Memory B cell (primary cell): ENCODE measurements at regions not wholly inside any gene's neighbourhood (a gene's known extent, or its start where the extent isn't known, plus 50 kb on each side); places are given as distances from the start of the nearest gene placed in this dataset.

Source experiments
- ATAC-seq: fragments of 150-1000 bp; cut with Tn5 transposase; 2 replicates; pipeline ENCODE4 v1.10.0; 2021; ENCODE audit warnings: low read depth, mild to moderate bottlenecking, moderate library complexity
- DNase-seq, 2 donors: peaks; one replicate each; pipeline ENCODE4 v3.0.0; 2022; ENCODE audit warnings: low spot score in 2 of 2
- H3K27ac Mint-ChIP-seq: one replicate; pipeline ENCODE4 v1.8.0; 2022; ENCODE audit warnings: mild to moderate bottlenecking, moderate library complexity, mixed read lengths
- H3K27me3 Mint-ChIP-seq: one replicate; pipeline ENCODE4 v1.8.0; 2022; ENCODE audit warnings: mixed read lengths
- H3K36me3 Mint-ChIP-seq: one replicate; pipeline ENCODE4 v1.8.0; 2022; ENCODE audit warnings: mild to moderate bottlenecking, mixed read lengths
- H3K4me1 Mint-ChIP-seq: one replicate; pipeline ENCODE4 v1.8.0; 2022; ENCODE audit warnings: mixed read lengths
- H3K4me3 Mint-ChIP-seq: one replicate; pipeline ENCODE4 v1.8.0; 2022; ENCODE audit warnings: mild to moderate bottlenecking, moderate library complexity, mixed read lengths
- H3K9me3 Mint-ChIP-seq: one replicate; pipeline ENCODE4 v1.8.0; 2022; ENCODE audit warnings: mixed read lengths

DNA sequence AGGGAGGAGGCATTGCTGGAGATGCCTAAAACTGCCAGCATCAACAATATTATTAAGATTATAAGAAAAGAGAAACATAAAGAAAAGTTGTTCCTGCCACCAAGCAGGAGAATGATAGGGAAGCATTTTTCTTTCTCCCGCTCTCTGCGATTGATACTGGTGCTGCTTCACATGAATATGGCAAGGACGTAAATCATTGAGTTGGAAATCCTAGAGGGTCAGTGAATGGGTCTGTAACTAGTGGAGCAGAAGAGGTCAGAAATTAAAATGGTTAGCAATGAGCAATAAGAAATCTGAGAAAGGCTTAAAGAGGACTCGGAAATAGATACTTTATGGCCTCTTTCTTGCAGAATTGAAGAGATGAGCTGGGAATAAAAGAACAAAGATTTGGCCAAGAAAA lies 631.7 kb downstream of the BCL11A start:
- Mint-ChIP-seq H3K4me1 (peaks cover 2% of the 10 kb centered on the region), H3K27ac (no peak overlapping the region), H3K4me3 (no peak overlapping the region), H3K27me3 (peaks cover 2% of the 10 kb centered on the region), H3K36me3 (no peaks in the 10 kb centered on the region), H3K9me3 (no peaks in the 10 kb centered on the region)
- ATAC-seq (no peak), DNase-seq (no peak)

DNA sequence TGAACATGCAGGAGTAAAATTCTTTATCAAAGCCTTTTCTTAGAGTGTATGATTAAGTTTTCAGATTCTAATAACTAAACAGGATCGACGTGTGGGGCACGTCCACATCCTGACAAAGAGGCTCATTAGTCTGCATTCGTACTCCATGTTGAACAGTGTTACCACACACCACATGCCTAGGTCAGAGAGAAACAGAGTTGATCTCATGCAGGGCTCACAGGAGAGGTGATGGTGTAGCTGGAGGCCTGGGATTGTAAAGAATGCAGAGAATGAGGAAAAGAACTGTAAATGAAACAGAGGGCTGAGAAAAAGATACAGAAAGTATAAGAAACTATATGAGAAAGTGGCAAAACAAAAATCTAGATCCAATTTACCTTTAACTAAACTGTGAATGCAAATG lies 632.5 kb downstream of the BCL11A start:
- Mint-ChIP-seq H3K36me3 (no peaks in the 10 kb centered on the region), H3K27me3 (peaks cover 2% of the 10 kb centered on the region), H3K9me3 (no peaks in the 10 kb centered on the region), H3K27ac (no peak overlapping the region), H3K4me1 (peaks cover 2% of the 10 kb centered on the region), H3K4me3 (no peak overlapping the region)
- DNase-seq (no peak), ATAC-seq (no peak)

DNA sequence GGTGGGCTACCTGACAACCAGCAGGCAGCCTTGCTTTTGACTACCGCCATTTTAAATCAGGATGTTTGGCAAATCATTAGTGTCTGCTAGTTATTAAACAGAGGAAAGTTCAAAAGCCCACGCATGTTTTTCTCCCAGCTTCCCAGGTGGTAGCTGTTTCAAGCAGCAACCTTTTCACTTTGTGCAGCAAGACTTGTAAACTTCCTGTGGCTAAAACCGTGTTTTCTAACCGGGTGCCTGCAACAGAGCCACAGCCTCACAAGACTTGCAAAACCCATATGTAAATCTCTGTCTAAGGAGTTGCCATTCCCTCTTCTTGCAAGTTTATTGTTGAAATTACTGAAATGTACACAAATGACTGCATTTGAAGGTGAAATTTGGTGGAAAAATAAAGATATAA lies 633.1 kb downstream of the BCL11A start:
- no peaks in the 10 kb centered on the region for H3K36me3 Mint-ChIP-seq
- H3K27me3 Mint-ChIP-seq: no peaks in the 10 kb centered on the region
- no peak overlapping the region for H3K27ac Mint-ChIP-seq

DNA sequence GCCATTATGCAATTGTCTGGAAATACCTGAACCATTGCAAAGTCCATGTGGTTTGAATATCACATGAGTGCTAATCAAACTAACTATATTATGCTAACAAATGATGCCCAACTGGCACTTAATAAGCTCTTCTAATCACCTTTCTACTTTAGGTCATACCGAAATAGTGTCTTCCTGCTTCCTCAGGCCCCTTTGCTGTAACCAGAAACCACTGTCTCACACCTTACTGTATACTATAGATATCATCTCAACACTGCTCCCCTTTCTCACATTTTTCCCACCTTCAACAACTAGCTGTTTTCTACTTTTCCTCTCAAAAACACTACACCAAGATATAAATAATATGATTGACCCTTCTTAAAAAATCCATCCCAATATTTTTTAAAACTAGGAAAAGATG lies 633.9 kb downstream of the BCL11A start:
- no peaks in the 10 kb centered on the region for H3K36me3 Mint-ChIP-seq
- H3K27me3 Mint-ChIP-seq: no peaks in the 10 kb centered on the region
- no peak overlapping the region for H3K27ac Mint-ChIP-seq
- peaks cover 2% of the 10 kb centered on the region for H3K4me1 Mint-ChIP-seq
- no peaks in the 10 kb centered on the region for H3K9me3 Mint-ChIP-seq
- ATAC-seq (no peak), DNase-seq (no peak)
- no peak overlapping the region for H3K4me3 Mint-ChIP-seq

More for the DNA sequence above, 633.1 kb downstream of the BCL11A start:
- no peaks in the 10 kb centered on the region for H3K9me3 Mint-ChIP-seq
- peaks cover 2% of the 10 kb centered on the region for H3K4me1 Mint-ChIP-seq
- no peak for DNase-seq
- no peak overlapping the region for H3K4me3 Mint-ChIP-seq
- no peak for ATAC-seq

DNA sequence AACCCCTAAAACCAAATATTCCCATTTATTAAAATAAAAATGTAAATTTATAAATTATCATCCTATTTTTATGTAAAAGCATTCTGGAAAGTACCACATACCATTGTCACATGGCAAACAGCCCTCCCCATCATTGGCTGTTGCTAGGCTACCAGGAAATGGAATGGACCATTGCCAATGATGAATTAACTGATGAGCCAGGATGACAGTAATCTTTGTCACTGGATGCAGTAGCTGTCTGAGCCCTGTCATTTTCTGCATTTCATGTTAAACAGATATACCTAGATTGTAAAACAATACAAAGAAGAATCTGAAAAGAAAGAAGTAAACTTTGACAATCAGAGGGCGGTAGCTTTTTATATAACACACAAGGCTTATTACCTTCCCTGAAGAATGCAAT lies 641.4 kb downstream of the BCL11A start:
- no peak for DNase-seq
- Mint-ChIP-seq H3K27ac (no peak overlapping the region), H3K4me3 (no peak overlapping the region), H3K27me3 (no peaks in the 10 kb centered on the region), H3K36me3 (no peaks in the 10 kb centered on the region), H3K4me1 (peaks cover 16% of the 10 kb centered on the region), H3K9me3 (no peaks in the 10 kb centered on the region)
- ATAC-seq: no peak

DNA sequence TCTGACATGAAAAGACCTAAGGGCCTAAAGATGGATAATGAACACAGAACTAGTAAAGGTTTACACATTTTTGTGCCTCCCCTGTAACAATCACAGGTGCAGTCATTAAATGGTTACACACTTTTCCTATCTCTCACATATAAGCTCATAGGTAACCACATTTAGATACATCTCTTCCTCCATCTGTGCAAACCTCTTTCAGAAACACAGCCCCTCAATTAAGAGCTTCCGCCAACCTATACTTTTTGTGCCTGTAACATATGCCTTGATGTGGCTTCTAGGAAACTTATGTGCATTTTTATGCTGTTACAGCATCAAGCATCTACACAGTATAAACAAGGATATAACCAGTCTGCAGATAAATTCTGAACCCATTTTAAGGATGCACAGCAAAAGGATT lies 643.3 kb downstream of the BCL11A start:
- H3K4me3 Mint-ChIP-seq: no peak overlapping the region
- no peak overlapping the region for H3K27ac Mint-ChIP-seq
- ATAC-seq (no peak), DNase-seq (no peak)
- no peaks in the 10 kb centered on the region for H3K36me3 Mint-ChIP-seq
- no peaks in the 10 kb centered on the region for H3K9me3 Mint-ChIP-seq
- no peaks in the 10 kb centered on the region for H3K27me3 Mint-ChIP-seq
- peaks cover 16% of the 10 kb centered on the region for H3K4me1 Mint-ChIP-seq

DNA sequence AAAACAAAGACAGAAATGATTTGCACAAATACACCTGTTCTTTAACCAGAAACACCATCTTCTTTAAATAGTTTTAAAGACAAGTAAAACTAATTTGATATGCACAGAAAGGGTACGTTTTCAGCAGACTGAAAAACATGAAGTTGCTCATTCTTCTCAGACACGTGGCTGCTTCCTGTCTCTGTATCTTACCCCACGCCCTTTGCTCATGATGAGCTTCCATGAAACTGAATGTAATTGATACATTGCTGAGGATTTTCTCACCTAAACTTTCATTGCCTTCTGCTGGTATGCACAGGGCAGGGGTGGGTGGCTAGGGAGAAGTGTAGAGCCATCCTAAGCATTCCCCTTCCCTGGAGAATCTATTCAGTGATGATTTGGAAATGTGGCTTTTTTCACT lies 644.3 kb downstream of the BCL11A start:
- ATAC-seq: peak; percentile 45
- peak overlapping the region; percentile 53 for H3K27ac Mint-ChIP-seq
- H3K9me3 Mint-ChIP-seq: no peaks in the 10 kb centered on the region
- no peak overlapping the region for H3K4me3 Mint-ChIP-seq
- H3K27me3 Mint-ChIP-seq: no peaks in the 10 kb centered on the region
- peaks cover 16% of the 10 kb centered on the region for H3K4me1 Mint-ChIP-seq
- no peak for DNase-seq
- no peaks in the 10 kb centered on the region for H3K36me3 Mint-ChIP-seq

DNA sequence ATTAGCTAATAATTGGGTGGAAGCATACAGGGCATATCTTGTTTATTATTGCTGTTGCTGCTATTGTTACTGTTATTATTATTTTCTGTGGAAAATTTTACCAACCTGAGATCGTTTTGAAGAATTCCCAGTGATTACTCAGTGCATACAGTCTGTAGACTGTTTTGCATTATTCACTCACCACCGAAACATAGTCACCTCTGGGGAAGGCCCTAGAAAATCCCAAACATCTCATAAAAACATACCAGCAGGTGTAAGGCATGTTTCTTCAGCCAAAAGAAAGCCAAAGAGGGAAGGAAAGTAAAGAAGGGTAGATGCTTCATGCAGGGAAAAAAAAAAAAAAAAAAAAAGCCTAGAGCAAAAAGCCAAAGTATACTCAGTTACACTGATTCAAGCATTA lies 647.7 kb downstream of the BCL11A start:
- Mint-ChIP-seq H3K4me3 (no peak overlapping the region), H3K27me3 (no peaks in the 10 kb centered on the region), H3K27ac (no peak overlapping the region), H3K9me3 (no peaks in the 10 kb centered on the region), H3K4me1 (peaks cover 12% of the 10 kb centered on the region), H3K36me3 (no peaks in the 10 kb centered on the region)
- ATAC-seq: no peak
- DNase-seq: no peak

DNA sequence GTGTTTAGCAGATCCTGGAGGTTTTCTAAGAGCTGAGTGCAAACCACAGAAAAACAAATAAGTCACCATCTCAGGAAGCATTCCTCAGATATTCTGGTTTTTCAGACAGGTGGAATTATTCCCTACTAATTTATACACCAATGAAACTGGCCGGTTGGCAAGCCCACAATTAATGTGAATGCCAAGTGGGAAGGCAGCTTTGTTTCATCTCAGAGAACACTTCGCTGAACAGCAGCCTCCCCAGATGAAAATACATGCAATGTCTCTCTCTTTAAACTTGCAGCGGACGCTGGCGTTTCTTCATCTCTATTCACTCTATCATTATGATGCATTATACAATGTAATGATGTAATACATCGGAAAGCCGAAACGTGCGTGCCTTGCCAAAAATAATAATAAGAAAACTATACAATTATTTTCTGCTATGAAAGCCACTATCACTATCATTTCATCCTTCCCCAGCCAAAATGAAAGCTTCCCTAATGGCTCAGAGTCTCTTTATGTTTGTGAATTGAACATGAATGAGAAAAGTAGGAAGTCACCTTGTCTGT lies 649.4 kb downstream of the BCL11A start:
- Mint-ChIP-seq H3K4me1 (peaks cover 3% of the 10 kb centered on the region), H3K9me3 (no peaks in the 10 kb centered on the region), H3K36me3 (no peaks in the 10 kb centered on the region), H3K4me3 (no peak overlapping the region), H3K27ac (no peak overlapping the region), H3K27me3 (no peaks in the 10 kb centered on the region)
- DNase-seq (no peak), ATAC-seq (no peak)

DNA sequence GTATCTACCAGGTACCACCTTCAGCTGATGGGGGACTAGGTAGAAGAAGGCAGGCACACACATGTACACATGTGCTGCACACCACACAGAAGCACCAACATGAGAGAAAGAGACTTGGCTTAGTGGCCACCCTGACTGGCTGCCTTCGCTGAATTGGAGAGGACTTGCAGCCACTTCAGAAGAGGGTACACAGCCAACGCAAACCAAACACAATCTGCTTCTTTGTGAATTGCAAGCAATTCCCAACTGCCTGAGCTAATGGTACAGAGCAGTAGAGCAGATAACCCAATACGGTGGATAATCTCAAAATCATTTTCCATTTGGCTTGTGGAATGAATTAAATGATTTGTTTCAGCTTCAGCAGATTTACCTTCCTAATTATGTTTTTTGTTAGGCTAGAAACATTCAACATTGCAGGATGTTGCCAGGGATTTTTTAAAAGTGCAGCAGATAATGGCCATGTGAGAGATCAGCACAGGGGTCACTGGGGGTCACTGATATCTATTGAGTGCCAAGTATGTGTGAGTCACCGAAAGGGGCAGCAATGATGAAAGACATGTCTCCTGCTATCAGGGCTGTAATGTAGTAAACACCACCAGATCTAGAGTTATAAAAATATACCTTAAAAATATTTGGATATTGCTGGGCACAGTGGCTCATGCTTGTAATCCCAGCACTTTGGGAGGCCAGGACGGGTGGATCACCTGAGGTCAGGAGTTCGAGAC lies 652.6 kb downstream of the BCL11A start:
- Mint-ChIP-seq H3K4me3 (no peak overlapping the region), H3K9me3 (no peaks in the 10 kb centered on the region), H3K27me3 (no peaks in the 10 kb centered on the region), H3K27ac (no peak overlapping the region), H3K4me1 (no peaks in the 10 kb centered on the region), H3K36me3 (no peaks in the 10 kb centered on the region)
- no peak for DNase-seq
- no peak for ATAC-seq

DNA sequence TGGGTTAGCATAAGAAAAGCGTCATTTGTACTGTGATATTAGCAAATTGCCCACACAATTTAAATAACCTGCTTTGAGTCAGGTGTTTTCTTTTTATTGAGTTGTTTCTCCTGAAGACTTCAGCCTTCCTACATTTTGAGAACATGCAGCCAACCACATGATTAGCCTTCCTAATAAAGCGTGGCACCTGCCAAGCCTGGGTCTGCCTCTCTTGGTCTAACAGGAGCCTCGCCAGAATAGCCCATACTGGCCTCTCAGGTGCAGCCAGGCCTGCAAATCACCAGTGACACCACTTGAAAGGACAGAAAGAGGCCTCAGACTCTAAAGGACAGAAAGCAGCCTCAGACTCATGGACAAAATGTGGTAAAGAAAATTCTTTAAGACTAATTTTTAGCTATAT lies 653.8 kb downstream of the BCL11A start:
- Mint-ChIP-seq H3K4me1 (no peaks in the 10 kb centered on the region), H3K27ac (no peak overlapping the region), H3K9me3 (no peaks in the 10 kb centered on the region), H3K27me3 (no peaks in the 10 kb centered on the region), H3K36me3 (no peaks in the 10 kb centered on the region), H3K4me3 (no peak overlapping the region)
- ATAC-seq: no peak
- no peak for DNase-seq

DNA sequence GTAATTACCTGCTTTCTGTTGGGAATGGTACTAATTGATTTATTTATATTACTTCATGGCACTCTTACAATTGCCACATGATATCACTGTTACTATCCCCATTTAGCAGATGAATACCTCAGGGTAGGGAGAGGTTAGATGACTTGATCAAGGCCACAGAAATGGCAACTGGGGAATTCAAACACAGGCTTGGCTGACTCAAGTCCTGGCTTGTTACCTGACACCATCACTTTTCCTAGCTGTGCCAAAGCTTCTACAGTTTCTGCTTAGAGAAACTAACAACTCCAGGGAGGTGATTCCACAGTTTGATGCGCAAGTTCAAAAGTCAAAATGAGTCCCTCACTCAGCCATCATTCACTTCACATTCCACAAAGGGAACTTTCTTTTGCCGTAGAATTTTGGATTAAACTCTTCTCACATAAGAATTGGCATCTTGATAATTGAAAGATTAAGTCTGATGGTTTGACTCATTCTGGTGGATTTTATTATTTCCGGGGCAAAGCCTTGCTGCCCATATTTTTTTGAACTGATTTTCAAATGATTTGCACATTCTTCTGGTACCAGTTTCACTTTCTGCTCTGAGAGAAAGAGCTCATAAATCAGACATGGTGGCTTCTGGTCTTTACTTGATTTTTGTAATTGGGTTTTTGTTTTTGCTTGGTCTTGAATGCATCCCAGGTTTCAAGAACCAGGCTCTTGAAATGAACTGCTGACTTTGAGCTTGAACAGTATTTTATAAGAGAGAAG lies 656.8 kb downstream of the BCL11A start:
- Mint-ChIP-seq H3K27ac (no peak overlapping the region), H3K4me3 (no peak overlapping the region), H3K27me3 (peaks cover 2% of the 10 kb centered on the region), H3K9me3 (peaks cover 2% of the 10 kb centered on the region), H3K4me1 (no peaks in the 10 kb centered on the region), H3K36me3 (no peaks in the 10 kb centered on the region)
- DNase-seq (no peak), ATAC-seq (no peak)

DNA sequence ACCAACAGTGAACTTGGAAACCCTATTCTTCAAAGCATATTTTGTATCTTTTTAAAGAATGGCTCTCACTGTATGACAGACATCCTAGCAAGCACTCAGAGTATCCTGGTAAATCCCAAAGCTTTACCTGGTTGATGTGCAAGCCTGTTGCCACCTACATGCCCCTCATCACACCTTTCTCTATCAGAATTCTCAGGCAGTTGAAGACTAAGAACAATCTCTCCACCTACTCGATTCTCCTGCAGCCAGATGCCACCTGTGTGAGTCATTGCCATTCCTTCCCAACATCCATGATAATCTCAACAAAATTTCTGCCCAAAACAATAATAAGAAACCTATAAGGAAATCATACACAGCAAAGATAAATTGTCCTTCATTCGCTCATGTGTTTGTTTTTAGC lies 659.8 kb downstream of the BCL11A start:
- Mint-ChIP-seq H3K9me3 (peaks cover 5% of the 10 kb centered on the region), H3K4me1 (peaks cover 2% of the 10 kb centered on the region), H3K27me3 (peaks cover 2% of the 10 kb centered on the region), H3K36me3 (no peaks in the 10 kb centered on the region), H3K27ac (no peak overlapping the region), H3K4me3 (no peak overlapping the region)
- DNase-seq (no peak), ATAC-seq (no peak)

DNA sequence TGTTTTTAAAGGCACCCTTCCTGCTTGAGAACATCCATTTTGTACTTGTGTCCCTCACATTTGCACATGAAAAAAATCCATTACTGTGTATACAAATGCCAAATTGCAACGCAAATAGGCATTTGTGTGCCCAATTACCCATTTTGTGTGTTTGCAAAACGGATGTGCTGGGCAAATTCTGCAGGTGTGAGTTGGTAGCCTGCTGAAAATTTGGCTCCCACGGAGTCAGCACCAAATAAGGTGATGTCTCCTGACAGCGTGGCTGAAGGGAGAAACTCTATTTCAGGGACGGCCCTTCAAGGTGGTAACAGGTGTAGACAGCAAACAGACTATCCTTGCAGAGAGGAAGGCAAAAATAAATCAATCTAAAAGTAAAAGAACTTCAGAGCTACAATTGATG lies 661.1 kb downstream of the BCL11A start:
- DNase-seq: no peak
- H3K27me3 Mint-ChIP-seq: peaks cover 2% of the 10 kb centered on the region
- no peak for ATAC-seq
- H3K4me3 Mint-ChIP-seq: no peak overlapping the region
- H3K27ac Mint-ChIP-seq: no peak overlapping the region
- peaks cover 11% of the 10 kb centered on the region for H3K4me1 Mint-ChIP-seq
- H3K36me3 Mint-ChIP-seq: no peaks in the 10 kb centered on the region
- H3K9me3 Mint-ChIP-seq: peaks cover 5% of the 10 kb centered on the region
